ENCODE measurements at regions not wholly inside any gene's neighbourhood (a gene's known extent, or its start where the extent isn't known, plus 50 kb on each side); places are given as distances from the start of the nearest gene placed in this dataset.
A peak's percentile ranks its signal among the peaks of the same experiment; 100 is the strongest.
"Not testable (repeated sequence)": the region's sequence is repeated elsewhere in the genome, so short reads cannot be mapped to it uniquely, and the experiment has no call there.

- H3K27me3 ChIP-seq = no peaks in the 10 kb centered on the region
- peak overlapping the region; percentile 42; the same call in 1 of the 2 replicates for H3K9ac ChIP-seq
- H3K27ac ChIP-seq = peak overlapping the region; percentile 65
- no peak for TF ChIP-seq Cebpa-rat (IDR thresholded peaks at IDR 0.05)
- 0 out of 2 replicates have a peak, but pooled peaks cover 7% of the 10 kb centered on the region for H3K36me3 ChIP-seq
- peaks cover 33% of the 10 kb centered on the region for H3K9me3 ChIP-seq
- peak overlapping the region; percentile 0; the same call in 1 of the 2 replicates for H3K4me3 ChIP-seq
- peaks cover 64% of the 10 kb centered on the region for H3K4me1 ChIP-seq
- peak overlapping the region; percentile 57 for H3K4me2 ChIP-seq
- H4K20me1 ChIP-seq = no peaks in the 10 kb centered on the region
Measured at GRCh38 chr10:11668847-11669610, 57.6 kb upstream of the USP6NL start.

GRCh38 chr10:11667756-11668155 lies 56.3 kb upstream of the USP6NL start:
- TF ChIP-seq Cebpa-rat (IDR thresholded peaks at IDR 0.05) = no peak
- Histone ChIP-seq H3K4me2 (peak overlapping the region; percentile 62), H3K9ac (no peak overlapping the region), H3K27me3 (no peaks in the 10 kb centered on the region), H4K20me1 (no peaks in the 10 kb centered on the region), H3K36me3 (0 out of 2 replicates have a peak, but pooled peaks cover 7% of the 10 kb centered on the region), H3K4me3 (no peak overlapping the region), H3K27ac (peak overlapping the region; percentile 31; the same call in 1 of the 2 replicates), H3K4me1 (peaks cover 54% of the 10 kb centered on the region), H3K9me3 (peaks cover 41% of the 10 kb centered on the region)

- H3K4me1 ChIP-seq = peaks cover 48% of the 10 kb centered on the region
- peak overlapping the region; percentile 15; the same call in 1 of the 2 replicates for H3K27ac ChIP-seq
- no peak overlapping the region for H3K4me3 ChIP-seq
- no peak overlapping the region for H3K4me2 ChIP-seq
- peaks cover 41% of the 10 kb centered on the region for H3K9me3 ChIP-seq
- no peaks in the 10 kb centered on the region for H4K20me1 ChIP-seq
- TF ChIP-seq Cebpa-rat (IDR thresholded peaks at IDR 0.05) = no peak
- H3K36me3 ChIP-seq = 0 out of 2 replicates have a peak, but pooled peaks cover 7% of the 10 kb centered on the region
- H3K27me3 ChIP-seq = no peaks in the 10 kb centered on the region
- H3K9ac ChIP-seq = no peak overlapping the region
Measured at GRCh38 chr10:11663763-11664555, 52.5 kb upstream of the USP6NL start.

- H3K9ac ChIP-seq, H3K4me2 ChIP-seq, H4K20me1 ChIP-seq, H3K4me3 ChIP-seq, H3K27me3 ChIP-seq, H3K36me3 ChIP-seq: not testable (repeated sequence)
- peaks cover 41% of the 10 kb centered on the region for H3K9me3 ChIP-seq
- peaks cover 40% of the 10 kb centered on the region for H3K4me1 ChIP-seq
- 0 out of 2 replicates have a peak overlapping the region, but pooled peaks have one; percentile 68 for H3K27ac ChIP-seq
Measured at GRCh38 chr10:11663126-11663515, 51.7 kb upstream of the USP6NL start.

GRCh38 chr10:11661441-11661840 lies 50.0 kb upstream of the USP6NL start:
- H3K9me3 ChIP-seq = peaks cover 32% of the 10 kb centered on the region
- no peak for TF ChIP-seq Cebpa-rat (IDR thresholded peaks at IDR 0.05)
- H3K36me3 ChIP-seq = 0 out of 2 replicates have a peak, but pooled peaks cover 7% of the 10 kb centered on the region
- H3K27me3 ChIP-seq = no peaks in the 10 kb centered on the region
- peak overlapping the region; percentile 21; the same call in 1 of the 2 replicates for H3K9ac ChIP-seq
- H3K4me1 ChIP-seq = peaks cover 28% of the 10 kb centered on the region
- no peak overlapping the region for H3K4me3 ChIP-seq
- peak overlapping the region; percentile 68 for H3K27ac ChIP-seq
- no peaks in the 10 kb centered on the region for H4K20me1 ChIP-seq
- peak overlapping the region; percentile 72 for H3K4me2 ChIP-seq
